HCT116 (cell line): ENCODE measurements at regions not wholly inside any gene's neighbourhood (a gene's known extent, or its start where the extent isn't known, plus 50 kb on each side); places are given as distances from the start of the nearest gene placed in this dataset.
"Not testable (repeated sequence)": the region's sequence is repeated elsewhere in the genome, so short reads cannot be mapped to it uniquely, and the experiment has no call there.

ENCODE experiments used
- CTCF ChIP-seq, 3 experiments: fragments of 200-600 bp in 1 of 3; sonication (generic) in 1 of 3; IDR thresholded peaks in 2 of 3; conservative IDR thresholded peaks in 1 of 3; 2 replicates each; pipeline ENCODE4 v1.5.1; 2012 to 2017; ENCODE audit warnings: low read depth in 2 of 3, low read length in 2 of 3, antibody characterized with exemption in 1 of 3, borderline replicate concordance in 1 of 3, control low read depth in 1 of 3, mild to moderate bottlenecking in 1 of 3, mixed read lengths in 1 of 3, mixed run types in 1 of 3, moderate library complexity in 1 of 3; ENCODE audit not compliant: insufficient read depth in 1 of 3
- ELF1 ChIP-seq: IDR thresholded peaks from 2 replicates; pipeline ENCODE4 v1.6.1; 2012; ENCODE audit warnings: low read depth, borderline replicate concordance
- EZH2 ChIP-seq: fragments of 200-600 bp; sonication (generic); IDR thresholded peaks from 2 replicates; pipeline ENCODE4 v1.6.1; 2017; ENCODE audit warnings: antibody characterized with exemption, mixed run types
- EZH2phosphoT487 ChIP-seq: fragments of 200-600 bp; IDR thresholded peaks from 2 replicates; pipeline ENCODE4 v1.6.1; 2018; ENCODE audit warnings: antibody characterized with exemption, borderline replicate concordance
- POLR2A ChIP-seq: IDR thresholded peaks from 2 replicates; pipeline ENCODE4 v1.7.0; 2011; ENCODE audit warnings: borderline replicate concordance; ENCODE audit not compliant: insufficient read depth, insufficient read length; ENCODE audit errors: extremely low read depth
- POLR2AphosphoS5 ChIP-seq: IDR thresholded peaks from 2 replicates; pipeline ENCODE4 v1.6.1; 2011; ENCODE audit warnings: mild to moderate bottlenecking, low read depth, low read length, moderate library complexity
- REST ChIP-seq: IDR thresholded peaks from 2 replicates; pipeline ENCODE4 v1.6.1; 2012; ENCODE audit warnings: low read depth
- SP1 ChIP-seq: IDR thresholded peaks from 2 replicates; pipeline ENCODE4 v1.6.1; 2012; ENCODE audit warnings: low read depth
- SRF ChIP-seq: IDR thresholded peaks from 2 replicates; pipeline ENCODE4 v1.6.1; 2012; ENCODE audit warnings: low read depth
- ZFX ChIP-seq: fragments of 450-650 bp; IDR thresholded peaks from 2 replicates; pipeline ENCODE4 v1.6.1; 2017
- ZNF274 ChIP-seq: fragments of 200-500 bp; sonication (Bioruptor generic); IDR thresholded peaks from 2 replicates; pipeline ENCODE4 v1.6.1; 2014; ENCODE audit warnings: mild to moderate bottlenecking, low read depth, low read length, inconsistent platforms

GRCh38 chr9:113739605-113740507, 136.3 kb upstream of the ZNF618 start:
- TF ChIP-seq CTCF (IDR thresholded peaks at IDR 0.05 in 2 of 3, conservative IDR thresholded peaks at IDR 0.05 in 1 of 3; ENCODE audit: borderline replicate concordance in 1 of 3, insufficient read depth in 1 of 3, low read depth in 2 of 3, low read length in 2 of 3); SP1; SRF; EZH2; EZH2phosphoT487; POLR2AphosphoS5; POLR2A; ZNF274; ZFX; ELF1; REST: not testable (repeated sequence)
